ENCODE measurements at regions not wholly inside any gene's neighbourhood (a gene's known extent, or its start where the extent isn't known, plus 50 kb on each side); places are given as distances from the start of the nearest gene placed in this dataset.

GRCh38 chr7:65804887-65805286 lies 68.0 kb upstream of the VKORC1L1 start:
- no peak for TF ChIP-seq TAF1 (IDR thresholded peaks at IDR 0.05; ENCODE audit: borderline replicate concordance, insufficient read depth, low read length)
- TF ChIP-seq FOXP2 (optimal IDR thresholded peaks at IDR 0.05; ENCODE audit: borderline replicate concordance, extremely low read depth, extremely low read length, insufficient read depth) = no peak
- TF ChIP-seq SIN3A (IDR thresholded peaks at IDR 0.05; ENCODE audit: borderline replicate concordance, insufficient read depth, low read length) = no peak
- no peak for TF ChIP-seq REST (IDR thresholded peaks at IDR 0.05; ENCODE audit: insufficient read depth in 1 of 2, low read depth in 2 of 2, low read length in 2 of 2)
- TF ChIP-seq POLR2AphosphoS5 (IDR thresholded peaks at IDR 0.05; ENCODE audit: low read depth, low read length) = no peak

GRCh38 chr7:65809259-65809981 lies 63.5 kb upstream of the VKORC1L1 start:
- TF ChIP-seq FOXP2 (optimal IDR thresholded peaks at IDR 0.05; ENCODE audit: borderline replicate concordance, extremely low read depth, extremely low read length, insufficient read depth) (no peak), TAF1 (IDR thresholded peaks at IDR 0.05; ENCODE audit: borderline replicate concordance, insufficient read depth, low read length) (no peak), REST (IDR thresholded peaks at IDR 0.05; ENCODE audit: insufficient read depth in 1 of 2, low read depth in 2 of 2, low read length in 2 of 2) (no peak), SIN3A (IDR thresholded peaks at IDR 0.05; ENCODE audit: borderline replicate concordance, insufficient read depth, low read length) (no peak), POLR2AphosphoS5 (IDR thresholded peaks at IDR 0.05; ENCODE audit: low read depth, low read length) (no peak)

GRCh38 chr7:65809982-65810288 lies 62.9 kb upstream of the VKORC1L1 start:
- TF ChIP-seq REST (IDR thresholded peaks at IDR 0.05; ENCODE audit: insufficient read depth in 1 of 2, low read depth in 2 of 2, low read length in 2 of 2) (no peak), POLR2AphosphoS5 (IDR thresholded peaks at IDR 0.05; ENCODE audit: low read depth, low read length) (no peak), TAF1 (IDR thresholded peaks at IDR 0.05; ENCODE audit: borderline replicate concordance, insufficient read depth, low read length) (no peak), FOXP2 (optimal IDR thresholded peaks at IDR 0.05; ENCODE audit: borderline replicate concordance, extremely low read depth, extremely low read length, insufficient read depth) (no peak), SIN3A (IDR thresholded peaks at IDR 0.05; ENCODE audit: borderline replicate concordance, insufficient read depth, low read length) (no peak)

- TF ChIP-seq FOXP2 (optimal IDR thresholded peaks at IDR 0.05; ENCODE audit: borderline replicate concordance, extremely low read depth, extremely low read length, insufficient read depth) = no peak
- no peak for TF ChIP-seq POLR2AphosphoS5 (IDR thresholded peaks at IDR 0.05; ENCODE audit: low read depth, low read length)
- no peak for TF ChIP-seq SIN3A (IDR thresholded peaks at IDR 0.05; ENCODE audit: borderline replicate concordance, insufficient read depth, low read length)
- TF ChIP-seq REST (IDR thresholded peaks at IDR 0.05; ENCODE audit: insufficient read depth in 1 of 2, low read depth in 2 of 2, low read length in 2 of 2) = no peak
- no peak for TF ChIP-seq TAF1 (IDR thresholded peaks at IDR 0.05; ENCODE audit: borderline replicate concordance, insufficient read depth, low read length)
Observed at GRCh38 chr7:65812281-65812680, 60.6 kb upstream of the VKORC1L1 start.

Measured in PFSK-1 (cell line).